HepG2 (cell line): ENCODE measurements at regions not wholly inside any gene's neighbourhood (a gene's known extent, or its start where the extent isn't known, plus 50 kb on each side); places are given as distances from the start of the nearest gene placed in this dataset.
"Not testable (repeated sequence)": the region's sequence is repeated elsewhere in the genome, so short reads cannot be mapped to it uniquely, and the experiment has no call there.

Experiments
- ATAC-seq: fragments of 200-7000 bp; cut with Tn5 transposase; 3 replicates; pipeline ENCODE4 v1.9.1; 2020; ENCODE audit warnings: mild to moderate bottlenecking, moderate library complexity
- BruUV-seq: library from RNA; stranded (reverse); fragments of 400-500 nt; replicated peaks from 2 replicates; lab custom pipeline; 2021; lab: Mats Ljungman, UMichigan
- CTCF ChIA-PET: fragments of 300-600 bp; formaldehyde crosslinking; extraction: SDS; loops from one replicate; lab custom pipeline; 2021; ENCODE audit warnings: low total read pairs, inconsistent platforms, low intra/inter-chr PET ratio; lab: Yijun Ruan, JAX
- POLR2A ChIA-PET: fragments of 350-600 bp; sonication (Branson Sonifier 250); formaldehyde crosslinking; loops from one replicate; lab custom pipeline; 2020; ENCODE audit warnings: antibody characterized with exemption, inconsistent platforms; lab: Yijun Ruan, JAX
- DNase-seq: peaks from one replicate; pipeline ENCODE4 v3.0.0-alpha.2; 2015; ENCODE audit warnings: low spot score
- FAIRE-seq: peaks from 3 replicates; lab custom pipeline; 2011; peaks lifted over from hg19 to GRCh38; lab: Jason Lieb, UNC
- H2AFZ ChIP-seq: one replicate; pipeline ENCODE4 v1.6.1; 2011; ENCODE audit warnings: low read length, inconsistent platforms
- H3K27ac ChIP-seq: fragments of 300-600 bp; 3 replicates; pipeline ENCODE4 v1.8.0; 2011; ENCODE audit warnings: mixed run types, mild to moderate bottlenecking, mixed read lengths, low read length, inconsistent platforms; ENCODE audit not compliant: insufficient read depth; ENCODE audit errors: extremely low read length
- H3K27me3 ChIP-seq, 2 experiments: fragments of 200-600 bp in 1 of 2; 2 replicates in 1 of 2; 3 replicates in 1 of 2; pipeline versions ENCODE4 v1.6.0 to v1.8.0; 2011; ENCODE audit warnings: low read length in 2 of 2, mild to moderate bottlenecking in 2 of 2, moderate library complexity in 2 of 2, inconsistent platforms in 1 of 2; ENCODE audit not compliant: insufficient read depth in 2 of 2, control insufficient read depth in 1 of 2
- H3K36me3 ChIP-seq, 2 experiments: fragments of 200-600 bp in 1 of 2; replicated peaks in 1 of 2; 2 replicates in 1 of 2; 3 replicates in 1 of 2; pipeline versions ENCODE4 v1.5.1 to v1.8.0; 2011; ENCODE audit warnings: low read length in 2 of 2, inconsistent platforms in 1 of 2; ENCODE audit not compliant: insufficient read depth in 2 of 2, control insufficient read depth in 1 of 2
- H3K4me1 ChIP-seq: 2 replicates; pipeline ENCODE4 v1.5.1; 2012; ENCODE audit warnings: low read length, inconsistent platforms; ENCODE audit not compliant: insufficient read depth
- H3K4me2 ChIP-seq: 2 replicates; pipeline ENCODE4 v1.6.0; 2011; ENCODE audit warnings: low read depth, low read length, inconsistent platforms
- H3K4me3 ChIP-seq, 3 experiments: fragments of 200-600 bp in 1 of 3; sonication (generic), shearing (Covaris generic) in 1 of 3; replicated peaks in 1 of 3; 2 replicates each; pipeline ENCODE4 v1.5.1; 2011 to 2016; ENCODE audit warnings: low read length in 3 of 3, inconsistent platforms in 2 of 3, low read depth in 2 of 3, mild to moderate bottlenecking in 2 of 3, control low read depth in 1 of 3, mixed read lengths in 1 of 3; ENCODE audit not compliant: insufficient read depth in 1 of 3
- H3K79me2 ChIP-seq: one replicate; pipeline ENCODE4 v1.6.1; 2011; ENCODE audit warnings: low read length, inconsistent platforms; ENCODE audit not compliant: insufficient read depth
- H3K9ac ChIP-seq: 2 replicates; pipeline ENCODE4 v1.6.0; 2011; ENCODE audit warnings: mild to moderate bottlenecking, low read depth, low read length, inconsistent platforms; ENCODE audit not compliant: insufficient read depth
- H3K9me3 ChIP-seq: 2 replicates; pipeline ENCODE4 v1.5.1; 2012; ENCODE audit warnings: mild to moderate bottlenecking, low read length
- H4K20me1 ChIP-seq: 2 replicates; pipeline ENCODE4 v1.6.0; 2011; ENCODE audit warnings: inconsistent platforms, mild to moderate bottlenecking, low read length, moderate library complexity; ENCODE audit not compliant: insufficient read depth
- ATF5 ChIP-seq: sonication (generic); formaldehyde crosslinking; IDR thresholded peaks from 2 replicates; pipeline ENCODE4 v1.4.0; 2020; ENCODE audit warnings: mild to moderate bottlenecking, low read depth, missing genetic modification reagents
- HHEX ChIP-seq: IDR thresholded peaks from 2 replicates; pipeline ENCODE4 v1.6.1; 2016; ENCODE audit warnings: control low read depth
- MNT ChIP-seq: fragments of 450-650 bp; IDR thresholded peaks from 2 replicates; pipeline ENCODE4 v1.6.1; 2016
- WGBS: methylation state at CpG from one replicate; pipeline ENCODE4 v1.1.6; 2017; ENCODE audit warnings: low lambda C conversion rate; 5-methylcytosine and 5-hydroxymethylcytosine counted together
- in situ Hi-C: cut with HindIII; loops from 2 replicates; pipeline ENCODE4 v1.10.0; 2017; ENCODE audit warnings: low pct_unique_long_range_greater_than_20kb; ENCODE audit not compliant: extremely low pct_ligation_motif_present
- intact Hi-C: fragments of 100-400 bp; cut with micrococcal nuclease; formaldehyde crosslinking; loops from one replicate; pipeline ENCODE4 v1.10.0; 2022; ENCODE audit not compliant: unreplicated experiment

GRCh38 chr4:156374894-156375293 is 421.2 kb upstream of the CTSO start (continued):
- no peak for TF ChIP-seq ATF5

GRCh38 chr4:156374069-156374468 is 420.4 kb upstream of the CTSO start:
- in situ Hi-C loops = no loop called here
- DNase-seq (no peak), ATAC-seq (no peak), FAIRE-seq (no peak)
- no peak overlapping the region for H2AFZ ChIP-seq
- no peaks in the 10 kb centered on the region for H3K27me3 ChIP-seq
- WGBS = 2% methylated on average over 2 of the region's 2 CpGs
- no TSS peak for BruUV-seq
- no peaks in the 10 kb centered on the region for H3K9me3 ChIP-seq
- no peaks in the 10 kb centered on the region for H3K36me3 ChIP-seq
- no peaks in the 10 kb centered on the region for H3K4me1 ChIP-seq
- H3K79me2 ChIP-seq = no peaks in the 10 kb centered on the region
- H3K4me2 ChIP-seq = no peak overlapping the region
- no peak overlapping the region for H3K4me3 ChIP-seq
- ChIA-PET CTCF (no interaction called here), POLR2A (no interaction called here)
- no peak overlapping the region for H3K27ac ChIP-seq
- TF ChIP-seq MNT (peak; percentile 58), HHEX (CRISPR knock-in tag) (no peak)
- TF ChIP-seq, all 625 proteins: peak for 1
- Histone ChIP-seq H4K20me1 (no peaks in the 10 kb centered on the region), H3K9ac (no peak overlapping the region)
- intact Hi-C loops = no loop called here

- H3K4me2 ChIP-seq, H3K36me3 ChIP-seq, H3K4me3 ChIP-seq, CTCF ChIA-PET, in situ Hi-C loops, H3K9ac ChIP-seq, ATAC-seq, H3K79me2 ChIP-seq, FAIRE-seq, H4K20me1 ChIP-seq, DNase-seq, H3K9me3 ChIP-seq, H2AFZ ChIP-seq, POLR2A ChIA-PET, H3K4me1 ChIP-seq, H3K27ac ChIP-seq, BruUV-seq, intact Hi-C loops, H3K27me3 ChIP-seq: not testable (repeated sequence)
- no CpG with 5 or more reads among the region's 13 CpGs for WGBS
These were observed 413.8 kb upstream of the CTSO start for GRCh38 chr4:156367502-156367901.
